CD4-positive, alpha-beta T cell treated with Interleukin-2 at 100 ng/mL for 4 hours (primary cell): ENCODE measurements at regions not wholly inside any gene's neighbourhood (a gene's known extent, or its start where the extent isn't known, plus 50 kb on each side); places are given as distances from the start of the nearest gene placed in this dataset.

Experiments
- DNase-seq: peaks from one replicate; pipeline ENCODE4 v3.0.0-alpha.2; 2020; ENCODE audit warnings: low spot score

GRCh38 chr12:69096669-69097335, 142.6 kb upstream of the CPSF6 start:
- no peak for DNase-seq

- no peak for DNase-seq
These were observed 141.6 kb upstream of the CPSF6 start for GRCh38 chr12:69097619-69098368.

GRCh38 chr12:69099201-69099837, 140.1 kb upstream of the CPSF6 start:
- DNase-seq: no peak

GRCh38 chr12:69101505-69101904, 137.9 kb upstream of the CPSF6 start:
- no peak for DNase-seq

GRCh38 chr12:69102856-69103255, 136.5 kb upstream of the CPSF6 start:
- no peak for DNase-seq

GRCh38 chr12:69105101-69105962, 134.0 kb upstream of the CPSF6 start:
- no peak for DNase-seq

- DNase-seq: no peak
These were observed 132.8 kb upstream of the CPSF6 start for GRCh38 chr12:69106482-69107118.

- no peak for DNase-seq
These were observed 131.8 kb upstream of the CPSF6 start for GRCh38 chr12:69107541-69107940.

- no peak for DNase-seq
These were observed 131.3 kb upstream of the CPSF6 start for GRCh38 chr12:69108037-69108436.

GRCh38 chr12:69112616-69113015, 126.8 kb upstream of the CPSF6 start:
- DNase-seq: no peak

- no peak for DNase-seq
These were observed 124.3 kb upstream of the CPSF6 start for GRCh38 chr12:69115099-69115498.

- no peak for DNase-seq
These were observed 123.4 kb upstream of the CPSF6 start for GRCh38 chr12:69115951-69116350.

GRCh38 chr12:69117566-69118266, 121.7 kb upstream of the CPSF6 start:
- no peak for DNase-seq

- no peak for DNase-seq
These were observed 120.9 kb upstream of the CPSF6 start for GRCh38 chr12:69118516-69118915.

GRCh38 chr12:69119770-69120169, 119.6 kb upstream of the CPSF6 start:
- DNase-seq: no peak

- DNase-seq: no peak
These were observed 119.0 kb upstream of the CPSF6 start for GRCh38 chr12:69120354-69120753.

GRCh38 chr12:69123311-69123710, 116.1 kb upstream of the CPSF6 start:
- no peak for DNase-seq

- DNase-seq: no peak
These were observed 115.3 kb upstream of the CPSF6 start for GRCh38 chr12:69123919-69124638.

GRCh38 chr12:69129017-69129416, 110.4 kb upstream of the CPSF6 start:
- DNase-seq: no peak

- DNase-seq: no peak
These were observed 109.8 kb upstream of the CPSF6 start for GRCh38 chr12:69129564-69129963.

GRCh38 chr12:69130064-69130463, 109.3 kb upstream of the CPSF6 start:
- DNase-seq: no peak
